GM10266 (cell line): ENCODE measurements at regions not wholly inside any gene's neighbourhood (a gene's known extent, or its start where the extent isn't known, plus 50 kb on each side); places are given as distances from the start of the nearest gene placed in this dataset.

Experiments used
- DNase-seq: peaks from one replicate; pipeline ENCODE4 v3.0.0; 2012; ENCODE audit errors: extremely low spot score
- TF ChIP-seq, protein P1 (sequence below): IDR thresholded peaks from 2 replicates; pipeline ENCODE4 v1.5.1; 2012; ENCODE audit warnings: mild to moderate bottlenecking, low read depth; ENCODE audit not compliant: control insufficient read depth, insufficient read depth; ENCODE audit errors: missing control alignments

DNA sequence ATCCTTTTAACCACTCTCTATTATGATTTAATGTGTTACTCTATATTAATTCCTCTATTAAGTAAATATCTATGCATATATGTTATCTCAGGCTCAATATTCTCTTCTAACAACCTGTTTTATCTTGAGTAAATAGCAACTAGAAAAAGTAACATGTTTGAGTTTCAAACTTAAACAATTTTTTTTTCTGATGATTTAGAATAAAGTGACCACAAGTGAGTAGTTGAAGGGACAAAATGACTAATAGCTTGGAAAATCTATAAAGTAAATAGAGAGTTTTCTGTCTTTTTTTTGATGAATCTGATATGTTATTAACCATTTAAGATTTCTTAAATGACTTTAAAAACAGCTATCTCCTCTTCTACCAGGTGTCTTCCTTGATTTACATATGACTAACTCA, 483.8 kb downstream of the TFEC start:
- DNase-seq = no peak
- TF ChIP-seq, protein P1, sequence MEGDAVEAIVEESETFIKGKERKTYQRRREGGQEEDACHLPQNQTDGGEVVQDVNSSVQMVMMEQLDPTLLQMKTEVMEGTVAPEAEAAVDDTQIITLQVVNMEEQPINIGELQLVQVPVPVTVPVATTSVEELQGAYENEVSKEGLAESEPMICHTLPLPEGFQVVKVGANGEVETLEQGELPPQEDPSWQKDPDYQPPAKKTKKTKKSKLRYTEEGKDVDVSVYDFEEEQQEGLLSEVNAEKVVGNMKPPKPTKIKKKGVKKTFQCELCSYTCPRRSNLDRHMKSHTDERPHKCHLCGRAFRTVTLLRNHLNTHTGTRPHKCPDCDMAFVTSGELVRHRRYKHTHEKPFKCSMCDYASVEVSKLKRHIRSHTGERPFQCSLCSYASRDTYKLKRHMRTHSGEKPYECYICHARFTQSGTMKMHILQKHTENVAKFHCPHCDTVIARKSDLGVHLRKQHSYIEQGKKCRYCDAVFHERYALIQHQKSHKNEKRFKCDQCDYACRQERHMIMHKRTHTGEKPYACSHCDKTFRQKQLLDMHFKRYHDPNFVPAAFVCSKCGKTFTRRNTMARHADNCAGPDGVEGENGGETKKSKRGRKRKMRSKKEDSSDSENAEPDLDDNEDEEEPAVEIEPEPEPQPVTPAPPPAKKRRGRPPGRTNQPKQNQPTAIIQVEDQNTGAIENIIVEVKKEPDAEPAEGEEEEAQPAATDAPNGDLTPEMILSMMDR = no peak

DNA sequence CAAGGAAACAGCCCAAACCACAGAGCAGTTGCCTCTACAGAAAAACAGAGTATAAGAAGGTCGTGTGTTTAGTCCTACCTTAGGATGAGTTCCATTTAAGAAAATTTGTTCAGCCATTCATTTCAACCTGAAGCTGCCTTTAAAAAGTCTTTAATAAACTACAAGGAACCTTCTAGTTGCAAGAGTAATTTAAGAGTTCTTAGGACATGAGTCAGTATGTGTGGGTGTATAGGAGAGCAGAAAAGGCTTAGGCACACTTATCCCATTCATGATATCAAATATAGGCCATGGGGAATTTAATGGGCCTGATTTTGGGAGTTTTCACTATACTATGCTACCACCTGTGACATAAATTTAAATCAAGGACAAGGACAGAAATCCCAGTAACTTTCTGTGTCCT, 496.8 kb downstream of the TFEC start:
- TF ChIP-seq, protein P1 = no peak

DNA sequence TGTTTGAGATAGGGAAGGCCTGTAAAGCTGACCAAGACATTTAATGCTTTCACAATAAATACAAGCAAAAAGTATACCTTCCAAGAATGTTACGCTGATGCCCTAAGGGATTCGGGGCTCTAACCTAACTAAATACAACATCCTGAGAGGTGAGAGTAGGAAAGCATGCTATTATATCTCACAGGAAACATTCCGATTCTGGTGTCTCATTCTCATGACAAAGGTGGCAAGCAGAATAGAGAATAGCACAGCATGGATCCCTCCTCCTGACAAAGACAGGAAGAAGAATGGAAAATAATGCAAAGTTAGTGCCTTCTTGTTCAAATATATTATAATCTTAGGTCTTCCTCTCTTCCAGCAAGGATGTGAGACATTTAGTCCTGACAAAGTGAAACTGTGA, 504.3 kb downstream of the TFEC start:
- DNase-seq = no peak
- TF ChIP-seq, protein P1 = no peak

More for the DNA sequence above, 496.8 kb downstream of the TFEC start:
- DNase-seq = no peak

DNA sequence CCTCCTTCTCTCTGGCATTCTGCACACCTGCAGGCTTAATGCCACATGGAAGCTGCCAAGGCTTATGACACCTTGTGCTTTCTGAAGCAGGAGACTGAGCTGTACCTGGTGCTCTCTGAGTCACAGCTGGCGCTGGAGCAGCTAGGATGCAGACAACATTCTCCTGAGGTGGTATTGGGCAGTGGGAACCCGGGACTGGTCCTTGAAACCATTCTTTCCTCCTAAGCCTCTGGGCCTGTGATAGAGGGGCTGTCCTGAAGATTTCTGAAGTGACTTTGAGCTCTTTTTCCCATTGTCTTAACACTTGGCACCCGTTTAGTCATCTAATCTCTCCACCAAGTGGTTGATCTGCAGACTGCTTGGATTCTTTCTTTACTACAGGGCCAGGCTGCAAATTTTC, 508.4 kb downstream of the TFEC start:
- TF ChIP-seq, protein P1 = no peak
- no peak for DNase-seq

DNA sequence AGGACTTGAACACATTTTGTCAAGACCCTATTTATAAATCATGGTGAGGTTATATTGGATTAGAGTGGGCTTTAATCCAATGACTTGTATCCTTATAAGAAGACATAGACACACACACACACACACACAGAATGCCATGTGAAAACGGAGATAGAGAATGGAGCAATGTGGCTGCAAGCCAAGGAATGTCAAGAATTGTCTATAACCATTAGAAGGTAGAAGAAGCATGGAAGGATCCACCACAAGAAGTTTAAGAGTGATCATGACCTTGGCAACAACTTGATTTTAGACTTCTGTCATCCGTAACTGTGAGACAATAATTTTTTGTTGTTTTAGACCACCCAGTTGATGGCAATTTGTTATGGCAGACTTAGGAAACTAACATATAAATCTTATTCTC, 514.2 kb downstream of the TFEC start:
- no peak for DNase-seq
- TF ChIP-seq, protein P1 = no peak

DNA sequence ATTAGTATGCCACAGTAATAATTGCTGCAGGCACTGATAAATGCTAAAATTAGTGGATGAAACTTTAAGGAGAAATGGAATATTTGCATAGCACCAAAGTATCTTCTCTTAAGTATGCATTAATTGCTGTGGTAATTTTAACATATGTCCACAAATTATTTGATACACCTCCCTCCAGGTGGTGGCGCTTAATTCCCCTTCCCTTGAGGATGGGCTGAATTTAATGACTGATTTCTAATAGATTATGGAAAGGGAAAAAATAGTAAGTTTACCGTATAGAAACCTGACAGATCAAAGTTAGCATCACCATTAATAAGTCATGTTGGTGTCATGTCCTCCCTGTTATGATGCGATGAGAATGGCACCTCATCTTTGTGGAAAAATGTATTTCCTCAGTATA, 519.2 kb downstream of the TFEC start:
- no peak for DNase-seq
- TF ChIP-seq, protein P1 = no peak

DNA sequence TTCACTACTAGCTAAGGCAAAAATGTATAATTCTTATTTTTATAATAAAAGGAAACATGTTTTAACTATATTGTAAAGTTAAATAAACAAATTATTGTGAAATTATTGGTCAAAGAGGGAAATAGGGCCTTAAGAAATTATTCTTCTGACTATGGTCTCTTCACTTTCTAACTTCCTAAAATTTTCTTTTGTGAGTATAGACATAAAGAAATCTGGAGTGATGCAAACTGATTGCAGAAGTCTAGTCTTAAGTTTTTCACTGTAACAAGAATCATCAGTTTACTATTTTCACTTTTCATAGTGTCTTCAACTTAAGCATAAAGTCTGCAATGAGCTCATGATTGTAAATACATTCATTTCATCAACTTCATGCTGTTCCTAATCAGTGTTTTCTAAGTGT, 525.4 kb downstream of the TFEC start:
- TF ChIP-seq, protein P1 = no peak
- DNase-seq = no peak
